GM23338 (cell line): ENCODE measurements at regions not wholly inside any gene's neighbourhood (a gene's known extent, or its start where the extent isn't known, plus 50 kb on each side); places are given as distances from the start of the nearest gene placed in this dataset.

Experiments
- ATAC-seq: fragments of 200-7000 bp; cut with Tn5 transposase; 3 replicates; pipeline ENCODE4 v1.9.1; 2020
- DNase-seq: peaks from one replicate; pipeline ENCODE4 v3.0.0-alpha.2; 2015; ENCODE audit warnings: low spot score
- H2AFZ ChIP-seq: fragments of 200-600 bp; sonication (generic); 2 replicates; pipeline ENCODE4 v1.8.0; 2016; ENCODE audit warnings: antibody characterized with exemption, mild to moderate bottlenecking, moderate library complexity
- H3F3A ChIP-seq: fragments of 200-600 bp; sonication (generic); replicated peaks from 2 replicates; pipeline ENCODE4 v1.8.0; 2017; ENCODE audit warnings: antibody characterized with exemption, mixed run types, low read depth
- H3K27ac ChIP-seq: fragments of 200-600 bp; sonication (generic); 2 replicates; pipeline ENCODE4 v1.6.1; 2016; ENCODE audit warnings: low read depth
- H3K27me3 ChIP-seq: fragments of 200-600 bp; sonication (generic); 2 replicates; pipeline ENCODE4 v1.8.0; 2016; ENCODE audit warnings: mild to moderate bottlenecking, mixed run types, moderate library complexity; ENCODE audit not compliant: insufficient read depth
- H3K36me3 ChIP-seq: fragments of 200-600 bp; sonication (generic); 2 replicates; pipeline ENCODE4 v1.8.0; 2016; ENCODE audit warnings: mild to moderate bottlenecking; ENCODE audit not compliant: insufficient read depth
- H3K4me1 ChIP-seq: fragments of 200-600 bp; sonication (generic); 2 replicates; pipeline ENCODE4 v1.8.0; 2016; ENCODE audit warnings: mild to moderate bottlenecking, moderate library complexity; ENCODE audit not compliant: insufficient read depth
- H3K4me2 ChIP-seq: fragments of 200-600 bp; sonication (generic); 2 replicates; pipeline ENCODE4 v1.7.1; 2017; ENCODE audit warnings: mixed run types
- H3K4me3 ChIP-seq: fragments of 200-600 bp; sonication (generic); 2 replicates; pipeline ENCODE4 v1.6.1; 2016; ENCODE audit warnings: mixed run types
- H3K79me2 ChIP-seq: fragments of 200-600 bp; sonication (generic); replicated peaks from 2 replicates; pipeline ENCODE4 v1.8.0; 2017; ENCODE audit warnings: mild to moderate bottlenecking; ENCODE audit not compliant: insufficient read depth
- H3K9me2 ChIP-seq: fragments of 200-600 bp; sonication (generic); 2 replicates; pipeline ENCODE4 v1.8.0; 2017; ENCODE audit not compliant: insufficient read depth
- H4K20me1 ChIP-seq: fragments of 200-600 bp; sonication (generic); replicated peaks from 2 replicates; pipeline ENCODE4 v1.8.0; 2017; ENCODE audit warnings: mild to moderate bottlenecking; ENCODE audit not compliant: insufficient read depth
- H3K27ac Mint-ChIP-seq: 2 replicates; pipeline ENCODE4 v1.8.0; 2020; ENCODE audit warnings: inconsistent platforms, mild to moderate bottlenecking, moderate library complexity, mixed read lengths
- H3K27me3 Mint-ChIP-seq: 3 replicates; pipeline ENCODE4 v1.8.0; 2022; ENCODE audit warnings: low read depth, mild to moderate bottlenecking, moderate library complexity, mixed read lengths, inconsistent platforms; ENCODE audit not compliant: insufficient read depth, poor library complexity
- H3K36me3 Mint-ChIP-seq: 3 replicates; pipeline ENCODE4 v1.8.0; 2021; ENCODE audit warnings: low read depth, mild to moderate bottlenecking, inconsistent platforms, moderate library complexity, mixed read lengths
- H3K4me1 Mint-ChIP-seq: 3 replicates; pipeline ENCODE4 v1.8.0; 2020; ENCODE audit warnings: mild to moderate bottlenecking, inconsistent platforms, mixed read lengths
- H3K4me3 Mint-ChIP-seq: 3 replicates; pipeline ENCODE4 v1.8.0; 2021; ENCODE audit warnings: moderate library complexity, mild to moderate bottlenecking, inconsistent platforms, mixed read lengths
- H3K9me3 Mint-ChIP-seq: 3 replicates; pipeline ENCODE4 v1.8.0; 2020; ENCODE audit warnings: moderate library complexity, mild to moderate bottlenecking, inconsistent platforms, mixed read lengths
- CREB1 ChIP-seq: fragments of 250-450 bp; sonication (Bioruptor Pico); IDR thresholded peaks from 2 replicates; pipeline ENCODE4 v1.5.0; 2020; ENCODE audit warnings: low read depth, mild to moderate bottlenecking, moderate library complexity
- EZH2 ChIP-seq: fragments of 200-600 bp; sonication (generic); IDR thresholded peaks from one replicate; pipeline ENCODE4 v1.8.0; 2017; ENCODE audit warnings: antibody characterized with exemption, mild to moderate bottlenecking, low read depth; ENCODE audit not compliant: unreplicated experiment
- EZH2phosphoT487 ChIP-seq: fragments of 200-600 bp; sonication (generic); IDR thresholded peaks from one replicate; pipeline ENCODE4 v1.8.1; 2018; ENCODE audit warnings: antibody characterized with exemption; ENCODE audit not compliant: unreplicated experiment
- JUNB ChIP-seq: IDR thresholded peaks from one replicate; pipeline ENCODE4 v1.6.1; 2016; ENCODE audit warnings: antibody characterized with exemption; ENCODE audit not compliant: unreplicated experiment
- NANOG ChIP-seq: IDR thresholded peaks from 2 replicates; pipeline ENCODE4 v1.6.1; 2016; ENCODE audit warnings: antibody characterized with exemption, borderline replicate concordance
- POLR2AphosphoS5 ChIP-seq: IDR thresholded peaks from 2 replicates; pipeline ENCODE4 v1.6.1; 2016; ENCODE audit warnings: antibody characterized with exemption, low read depth
- STAT1 ChIP-seq: IDR thresholded peaks from one replicate; pipeline ENCODE4 v1.6.1; 2016; ENCODE audit warnings: antibody characterized with exemption; ENCODE audit not compliant: unreplicated experiment
- ZNF114 ChIP-seq: fragments of 250-450 bp; sonication (Bioruptor Pico); IDR thresholded peaks from 2 replicates; pipeline ENCODE4 v1.5.0; 2020; ENCODE audit warnings: mild to moderate bottlenecking, moderate library complexity
- ZNF331 ChIP-seq: fragments of 250-450 bp; sonication (Bioruptor Pico); IDR thresholded peaks from 2 replicates; pipeline ENCODE4 v1.5.0; 2020; ENCODE audit warnings: low read depth, mild to moderate bottlenecking, moderate library complexity
- TF ChIP-seq, protein P1 (sequence below): IDR thresholded peaks from 2 replicates; pipeline ENCODE4 v1.6.1; 2016; ENCODE audit warnings: antibody characterized with exemption
- TF ChIP-seq, protein P2 (sequence below): fragments of 250-450 bp; sonication (Bioruptor Pico); IDR thresholded peaks from 2 replicates; pipeline ENCODE4 v1.5.0; 2020; ENCODE audit warnings: mild to moderate bottlenecking, moderate library complexity
- TF ChIP-seq, protein P3 (sequence below), 2 experiments: fragments of 200-600 bp in 1 of 2; sonication (generic) in 1 of 2; conservative IDR thresholded peaks; 2 replicates each; pipeline versions ENCODE4 v1.5.1 to v1.6.1; 2016 to 2017; ENCODE audit warnings: antibody characterized with exemption in 2 of 2, low read depth in 2 of 2, mild to moderate bottlenecking in 2 of 2, moderate library complexity in 1 of 2
- TF ChIP-seq, protein P4 (sequence below): IDR thresholded peaks from one replicate; pipeline ENCODE4 v1.6.1; 2018; ENCODE audit warnings: antibody characterized with exemption; ENCODE audit not compliant: unreplicated experiment

DNA sequence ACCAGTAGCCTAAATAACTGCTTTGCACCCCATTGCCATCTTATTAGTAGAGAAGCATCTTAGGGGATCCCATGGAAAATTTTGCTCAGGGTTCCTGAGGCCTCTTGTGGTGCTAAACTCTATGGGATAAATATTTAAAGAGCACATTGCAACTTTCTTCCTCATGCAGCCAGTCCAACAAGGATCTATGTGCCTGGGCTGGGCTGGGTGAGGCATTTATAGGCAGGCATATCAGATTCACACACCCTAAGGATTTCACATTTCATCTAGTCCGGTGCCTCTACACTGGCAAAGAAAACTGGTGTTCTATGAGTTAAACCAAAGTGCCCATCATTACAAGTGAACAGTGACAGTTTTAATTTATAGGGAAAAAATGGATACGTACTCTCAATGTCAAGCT is 512.3 kb downstream of the EDEM1 start:
- Mint-ChIP-seq H3K9me3 (peaks cover 82% of the 10 kb centered on the region), H3K4me1 (no peaks in the 10 kb centered on the region), H3K4me3 (no peak overlapping the region), H3K36me3 (peaks cover 3% of the 10 kb centered on the region; the same call in 2 of the 3 replicates), H3K27ac (no peak overlapping the region), H3K27me3 (peaks cover 7% of the 10 kb centered on the region)
- Histone ChIP-seq H3K9me2 (no peaks in the 10 kb centered on the region), H3K27ac (no peak overlapping the region), H3K4me1 (no peaks in the 10 kb centered on the region), H2AFZ (no peak overlapping the region), H3K36me3 (peaks cover 8% of the 10 kb centered on the region; the same call in 1 of the 2 replicates), H4K20me1 (no peaks in the 10 kb centered on the region), H3K4me2 (no peak overlapping the region), H3K4me3 (no peak overlapping the region), H3K79me2 (no peaks in the 10 kb centered on the region), H3K27me3 (no peaks in the 10 kb centered on the region), H3F3A (no peaks in the 10 kb centered on the region)
- DNase-seq (no peak), ATAC-seq (no peak)
- no peak for TF ChIP-seq EZH2phosphoT487
- no peak for TF ChIP-seq EZH2
- TF ChIP-seq, protein P1, sequence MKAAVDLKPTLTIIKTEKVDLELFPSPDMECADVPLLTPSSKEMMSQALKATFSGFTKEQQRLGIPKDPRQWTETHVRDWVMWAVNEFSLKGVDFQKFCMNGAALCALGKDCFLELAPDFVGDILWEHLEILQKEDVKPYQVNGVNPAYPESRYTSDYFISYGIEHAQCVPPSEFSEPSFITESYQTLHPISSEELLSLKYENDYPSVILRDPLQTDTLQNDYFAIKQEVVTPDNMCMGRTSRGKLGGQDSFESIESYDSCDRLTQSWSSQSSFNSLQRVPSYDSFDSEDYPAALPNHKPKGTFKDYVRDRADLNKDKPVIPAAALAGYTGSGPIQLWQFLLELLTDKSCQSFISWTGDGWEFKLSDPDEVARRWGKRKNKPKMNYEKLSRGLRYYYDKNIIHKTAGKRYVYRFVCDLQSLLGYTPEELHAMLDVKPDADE = no peak
- TF ChIP-seq NANOG = no peak
- no peak for TF ChIP-seq ZNF114 (CRISPR knock-in tag)
- TF ChIP-seq JUNB = no peak
- no peak for TF ChIP-seq POLR2AphosphoS5
- no peak for TF ChIP-seq STAT1
- no peak for TF ChIP-seq CREB1 (CRISPR knock-in tag)
- TF ChIP-seq, protein P2, sequence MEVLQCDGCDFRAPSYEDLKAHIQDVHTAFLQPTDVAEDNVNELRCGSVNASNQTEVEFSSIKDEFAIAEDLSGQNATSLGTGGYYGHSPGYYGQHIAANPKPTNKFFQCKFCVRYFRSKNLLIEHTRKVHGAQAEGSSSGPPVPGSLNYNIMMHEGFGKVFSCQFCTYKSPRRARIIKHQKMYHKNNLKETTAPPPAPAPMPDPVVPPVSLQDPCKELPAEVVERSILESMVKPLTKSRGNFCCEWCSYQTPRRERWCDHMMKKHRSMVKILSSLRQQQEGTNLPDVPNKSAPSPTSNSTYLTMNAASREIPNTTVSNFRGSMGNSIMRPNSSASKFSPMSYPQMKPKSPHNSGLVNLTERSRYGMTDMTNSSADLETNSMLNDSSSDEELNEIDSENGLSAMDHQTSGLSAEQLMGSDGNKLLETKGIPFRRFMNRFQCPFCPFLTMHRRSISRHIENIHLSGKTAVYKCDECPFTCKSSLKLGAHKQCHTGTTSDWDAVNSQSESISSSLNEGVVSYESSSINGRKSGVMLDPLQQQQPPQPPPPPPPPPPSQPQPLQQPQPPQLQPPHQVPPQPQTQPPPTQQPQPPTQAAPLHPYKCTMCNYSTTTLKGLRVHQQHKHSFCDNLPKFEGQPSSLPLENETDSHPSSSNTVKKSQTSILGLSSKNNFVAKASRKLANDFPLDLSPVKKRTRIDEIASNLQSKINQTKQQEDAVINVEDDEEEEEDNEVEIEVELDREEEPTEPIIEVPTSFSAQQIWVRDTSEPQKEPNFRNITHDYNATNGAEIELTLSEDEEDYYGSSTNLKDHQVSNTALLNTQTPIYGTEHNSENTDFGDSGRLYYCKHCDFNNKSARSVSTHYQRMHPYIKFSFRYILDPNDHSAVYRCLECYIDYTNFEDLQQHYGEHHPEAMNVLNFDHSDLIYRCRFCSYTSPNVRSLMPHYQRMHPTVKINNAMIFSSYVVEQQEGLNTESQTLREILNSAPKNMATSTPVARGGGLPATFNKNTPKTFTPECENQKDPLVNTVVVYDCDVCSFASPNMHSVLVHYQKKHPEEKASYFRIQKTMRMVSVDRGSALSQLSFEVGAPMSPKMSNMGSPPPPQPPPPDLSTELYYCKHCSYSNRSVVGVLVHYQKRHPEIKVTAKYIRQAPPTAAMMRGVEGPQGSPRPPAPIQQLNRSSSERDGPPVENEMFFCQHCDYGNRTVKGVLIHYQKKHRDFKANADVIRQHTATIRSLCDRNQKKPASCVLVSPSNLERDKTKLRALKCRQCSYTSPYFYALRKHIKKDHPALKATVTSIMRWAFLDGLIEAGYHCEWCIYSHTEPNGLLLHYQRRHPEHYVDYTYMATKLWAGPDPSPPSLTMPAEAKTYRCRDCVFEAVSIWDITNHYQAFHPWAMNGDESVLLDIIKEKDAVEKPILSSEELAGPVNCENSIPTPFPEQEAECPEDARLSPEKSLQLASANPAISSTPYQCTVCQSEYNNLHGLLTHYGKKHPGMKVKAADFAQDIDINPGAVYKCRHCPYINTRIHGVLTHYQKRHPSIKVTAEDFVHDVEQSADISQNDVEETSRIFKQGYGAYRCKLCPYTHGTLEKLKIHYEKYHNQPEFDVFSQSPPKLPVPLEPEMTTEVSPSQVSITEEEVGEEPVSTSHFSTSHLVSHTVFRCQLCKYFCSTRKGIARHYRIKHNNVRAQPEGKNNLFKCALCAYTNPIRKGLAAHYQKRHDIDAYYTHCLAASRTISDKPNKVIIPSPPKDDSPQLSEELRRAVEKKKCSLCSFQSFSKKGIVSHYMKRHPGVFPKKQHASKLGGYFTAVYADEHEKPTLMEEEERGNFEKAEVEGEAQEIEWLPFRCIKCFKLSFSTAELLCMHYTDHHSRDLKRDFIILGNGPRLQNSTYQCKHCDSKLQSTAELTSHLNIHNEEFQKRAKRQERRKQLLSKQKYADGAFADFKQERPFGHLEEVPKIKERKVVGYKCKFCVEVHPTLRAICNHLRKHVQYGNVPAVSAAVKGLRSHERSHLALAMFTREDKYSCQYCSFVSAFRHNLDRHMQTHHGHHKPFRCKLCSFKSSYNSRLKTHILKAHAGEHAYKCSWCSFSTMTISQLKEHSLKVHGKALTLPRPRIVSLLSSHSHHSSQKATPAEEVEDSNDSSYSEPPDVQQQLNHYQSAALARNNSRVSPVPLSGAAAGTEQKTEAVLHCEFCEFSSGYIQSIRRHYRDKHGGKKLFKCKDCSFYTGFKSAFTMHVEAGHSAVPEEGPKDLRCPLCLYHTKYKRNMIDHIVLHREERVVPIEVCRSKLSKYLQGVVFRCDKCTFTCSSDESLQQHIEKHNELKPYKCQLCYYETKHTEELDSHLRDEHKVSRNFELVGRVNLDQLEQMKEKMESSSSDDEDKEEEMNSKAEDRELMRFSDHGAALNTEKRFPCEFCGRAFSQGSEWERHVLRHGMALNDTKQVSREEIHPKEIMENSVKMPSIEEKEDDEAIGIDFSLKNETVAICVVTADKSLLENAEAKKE = no peak
- TF ChIP-seq, protein P3, sequence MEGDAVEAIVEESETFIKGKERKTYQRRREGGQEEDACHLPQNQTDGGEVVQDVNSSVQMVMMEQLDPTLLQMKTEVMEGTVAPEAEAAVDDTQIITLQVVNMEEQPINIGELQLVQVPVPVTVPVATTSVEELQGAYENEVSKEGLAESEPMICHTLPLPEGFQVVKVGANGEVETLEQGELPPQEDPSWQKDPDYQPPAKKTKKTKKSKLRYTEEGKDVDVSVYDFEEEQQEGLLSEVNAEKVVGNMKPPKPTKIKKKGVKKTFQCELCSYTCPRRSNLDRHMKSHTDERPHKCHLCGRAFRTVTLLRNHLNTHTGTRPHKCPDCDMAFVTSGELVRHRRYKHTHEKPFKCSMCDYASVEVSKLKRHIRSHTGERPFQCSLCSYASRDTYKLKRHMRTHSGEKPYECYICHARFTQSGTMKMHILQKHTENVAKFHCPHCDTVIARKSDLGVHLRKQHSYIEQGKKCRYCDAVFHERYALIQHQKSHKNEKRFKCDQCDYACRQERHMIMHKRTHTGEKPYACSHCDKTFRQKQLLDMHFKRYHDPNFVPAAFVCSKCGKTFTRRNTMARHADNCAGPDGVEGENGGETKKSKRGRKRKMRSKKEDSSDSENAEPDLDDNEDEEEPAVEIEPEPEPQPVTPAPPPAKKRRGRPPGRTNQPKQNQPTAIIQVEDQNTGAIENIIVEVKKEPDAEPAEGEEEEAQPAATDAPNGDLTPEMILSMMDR (conservative IDR thresholded peaks at IDR 0.05; ENCODE audit: low read depth in 2 of 2) = no peak
- TF ChIP-seq, protein P4, sequence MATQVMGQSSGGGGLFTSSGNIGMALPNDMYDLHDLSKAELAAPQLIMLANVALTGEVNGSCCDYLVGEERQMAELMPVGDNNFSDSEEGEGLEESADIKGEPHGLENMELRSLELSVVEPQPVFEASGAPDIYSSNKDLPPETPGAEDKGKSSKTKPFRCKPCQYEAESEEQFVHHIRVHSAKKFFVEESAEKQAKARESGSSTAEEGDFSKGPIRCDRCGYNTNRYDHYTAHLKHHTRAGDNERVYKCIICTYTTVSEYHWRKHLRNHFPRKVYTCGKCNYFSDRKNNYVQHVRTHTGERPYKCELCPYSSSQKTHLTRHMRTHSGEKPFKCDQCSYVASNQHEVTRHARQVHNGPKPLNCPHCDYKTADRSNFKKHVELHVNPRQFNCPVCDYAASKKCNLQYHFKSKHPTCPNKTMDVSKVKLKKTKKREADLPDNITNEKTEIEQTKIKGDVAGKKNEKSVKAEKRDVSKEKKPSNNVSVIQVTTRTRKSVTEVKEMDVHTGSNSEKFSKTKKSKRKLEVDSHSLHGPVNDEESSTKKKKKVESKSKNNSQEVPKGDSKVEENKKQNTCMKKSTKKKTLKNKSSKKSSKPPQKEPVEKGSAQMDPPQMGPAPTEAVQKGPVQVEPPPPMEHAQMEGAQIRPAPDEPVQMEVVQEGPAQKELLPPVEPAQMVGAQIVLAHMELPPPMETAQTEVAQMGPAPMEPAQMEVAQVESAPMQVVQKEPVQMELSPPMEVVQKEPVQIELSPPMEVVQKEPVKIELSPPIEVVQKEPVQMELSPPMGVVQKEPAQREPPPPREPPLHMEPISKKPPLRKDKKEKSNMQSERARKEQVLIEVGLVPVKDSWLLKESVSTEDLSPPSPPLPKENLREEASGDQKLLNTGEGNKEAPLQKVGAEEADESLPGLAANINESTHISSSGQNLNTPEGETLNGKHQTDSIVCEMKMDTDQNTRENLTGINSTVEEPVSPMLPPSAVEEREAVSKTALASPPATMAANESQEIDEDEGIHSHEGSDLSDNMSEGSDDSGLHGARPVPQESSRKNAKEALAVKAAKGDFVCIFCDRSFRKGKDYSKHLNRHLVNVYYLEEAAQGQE = no peak
- TF ChIP-seq ZNF331 = no peak
